HG03342 (cell line): ENCODE measurements at regions not wholly inside any gene's neighbourhood (a gene's known extent, or its start where the extent isn't known, plus 50 kb on each side); places are given as distances from the start of the nearest gene placed in this dataset.

Experiments used
- ATAC-seq: cut with Tn5 transposase; IDR thresholded peaks from one replicate; pipeline ENCODE4 v1.9.1; 2021; ENCODE audit warnings: mild to moderate bottlenecking, moderate library complexity; ENCODE audit not compliant: unreplicated experiment

DNA sequence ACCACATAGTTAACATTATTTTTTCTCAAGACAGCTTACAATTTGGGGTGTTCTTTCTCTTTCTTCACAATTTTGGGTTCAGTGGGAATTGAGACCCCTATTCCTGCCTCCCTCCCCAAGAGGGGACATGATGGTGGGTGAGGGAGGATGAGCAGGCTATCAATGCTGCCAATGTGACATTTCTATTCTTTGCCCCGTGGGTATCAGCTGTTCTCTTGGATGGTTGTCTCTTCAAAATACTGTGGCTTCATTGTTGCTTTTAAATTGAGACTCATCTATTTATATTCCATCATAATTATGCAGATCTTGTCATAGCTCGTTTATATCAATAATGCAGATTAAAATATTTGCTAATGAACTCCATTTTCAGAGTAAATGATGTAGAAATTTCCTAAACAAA, 56.5 kb upstream of the ANO4 start:
- no peak for ATAC-seq

DNA sequence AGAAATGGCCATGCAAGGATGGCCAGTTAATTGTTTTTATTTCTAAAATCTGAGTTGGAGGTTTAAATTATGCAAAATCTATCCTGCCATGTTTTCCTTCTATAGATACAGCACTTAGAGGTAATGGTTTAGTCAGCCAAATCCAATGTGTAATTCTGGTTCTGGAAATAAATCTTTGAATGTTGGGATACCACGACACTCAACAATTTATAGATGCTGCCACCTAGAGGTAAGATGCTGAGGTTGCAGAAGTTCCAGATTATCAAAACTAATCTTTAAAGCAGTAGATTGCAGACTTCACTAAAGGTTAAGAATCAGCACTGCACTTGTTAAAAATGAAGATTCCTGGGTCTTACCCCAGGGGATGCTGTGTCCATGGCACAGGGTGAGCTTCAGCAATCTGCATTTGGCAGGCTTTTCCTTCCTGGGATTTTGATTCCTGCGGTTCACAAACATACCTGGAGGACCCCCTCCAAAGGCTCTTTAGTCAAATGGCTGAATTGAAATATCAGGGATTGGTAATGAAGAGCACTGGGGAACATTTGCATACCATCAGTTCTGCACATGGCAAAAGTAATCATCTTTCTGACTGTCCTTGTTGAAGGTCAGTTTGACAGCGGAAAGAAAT, 53.4 kb upstream of the ANO4 start:
- no peak for ATAC-seq

DNA sequence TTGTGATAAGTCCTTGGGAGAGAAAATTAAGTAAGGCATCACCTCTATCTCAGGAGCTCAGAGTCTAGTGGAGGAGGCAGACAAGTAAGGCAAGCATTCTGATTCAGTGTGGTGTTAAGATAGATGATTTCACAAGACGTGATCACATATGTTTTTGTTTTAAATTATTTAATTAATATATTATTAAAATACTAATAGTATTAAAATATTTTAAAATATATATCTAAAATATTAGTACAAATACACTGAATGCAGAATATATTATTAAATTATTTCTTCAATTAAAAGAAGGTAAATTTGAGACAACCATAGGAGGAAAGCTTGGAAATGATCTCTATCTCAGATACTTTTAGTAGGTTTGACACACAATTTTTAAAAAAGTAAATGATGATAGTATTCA, 51.5 kb upstream of the ANO4 start:
- no peak for ATAC-seq
